Activated CD4-positive, alpha-beta T cell treated with anti-CD3 and anti-CD28 coated beads, Interleukin-2, amount 10 ng/mL, durations not matched to agents 24 days and 14 days (primary cell): ENCODE measurements at regions not wholly inside any gene's neighbourhood (a gene's known extent, or its start where the extent isn't known, plus 50 kb on each side); places are given as distances from the start of the nearest gene placed in this dataset.

Experiments used
- DNase-seq: peaks from one replicate; pipeline ENCODE4 v3.0.0; 2022
- H3K27ac Mint-ChIP-seq: one replicate; pipeline ENCODE4 v1.8.0; 2022; ENCODE audit warnings: mild to moderate bottlenecking, mixed read lengths
- H3K27me3 Mint-ChIP-seq: one replicate; pipeline ENCODE4 v1.8.0; 2022; ENCODE audit warnings: mixed read lengths
- H3K36me3 Mint-ChIP-seq: one replicate; pipeline ENCODE4 v1.8.0; 2022; ENCODE audit warnings: low read depth, mild to moderate bottlenecking, mixed read lengths
- H3K4me1 Mint-ChIP-seq: one replicate; pipeline ENCODE4 v1.8.0; 2021; ENCODE audit warnings: mixed read lengths
- H3K4me3 Mint-ChIP-seq: one replicate; pipeline ENCODE4 v1.8.0; 2022; ENCODE audit warnings: mild to moderate bottlenecking, moderate library complexity, mixed read lengths
- H3K9me3 Mint-ChIP-seq: one replicate; pipeline ENCODE4 v1.8.0; 2021; ENCODE audit warnings: mixed read lengths
- intact Hi-C: fragments of 100-400 bp; cut with micrococcal nuclease; formaldehyde crosslinking; loops from one replicate; pipeline ENCODE4 v1.15.1; 2023

GRCh38 chr6:79801362-79801761 lies 146.0 kb downstream of the ELOVL4 start:
- DNase-seq: no peak
- intact Hi-C loops: no loop called here
- peaks cover 2% of the 10 kb centered on the region for H3K27me3 Mint-ChIP-seq
- no peaks in the 10 kb centered on the region for H3K36me3 Mint-ChIP-seq
- peaks cover 6% of the 10 kb centered on the region for H3K9me3 Mint-ChIP-seq
- H3K4me1 Mint-ChIP-seq: peaks cover 2% of the 10 kb centered on the region
- H3K4me3 Mint-ChIP-seq: no peak overlapping the region
- no peak overlapping the region for H3K27ac Mint-ChIP-seq

GRCh38 chr6:79798841-79799240 lies 148.5 kb downstream of the ELOVL4 start:
- Mint-ChIP-seq H3K27me3 (peaks cover 2% of the 10 kb centered on the region), H3K9me3 (no peaks in the 10 kb centered on the region), H3K4me1 (no peaks in the 10 kb centered on the region), H3K27ac (no peak overlapping the region), H3K36me3 (no peaks in the 10 kb centered on the region), H3K4me3 (no peak overlapping the region)
- intact Hi-C loops: no loop called here
- no peak for DNase-seq

GRCh38 chr6:79797912-79798311 lies 149.4 kb downstream of the ELOVL4 start:
- Mint-ChIP-seq H3K27ac (no peak overlapping the region), H3K4me1 (no peaks in the 10 kb centered on the region), H3K27me3 (peaks cover 2% of the 10 kb centered on the region), H3K36me3 (no peaks in the 10 kb centered on the region), H3K9me3 (no peaks in the 10 kb centered on the region), H3K4me3 (no peak overlapping the region)
- intact Hi-C loops: no loop called here
- DNase-seq: no peak

GRCh38 chr6:79797163-79797764 lies 150.1 kb downstream of the ELOVL4 start:
- peaks cover 2% of the 10 kb centered on the region for H3K27me3 Mint-ChIP-seq
- H3K9me3 Mint-ChIP-seq: no peaks in the 10 kb centered on the region
- intact Hi-C loops: no loop called here
- no peak overlapping the region for H3K27ac Mint-ChIP-seq
- H3K36me3 Mint-ChIP-seq: no peaks in the 10 kb centered on the region
- H3K4me1 Mint-ChIP-seq: no peaks in the 10 kb centered on the region
- H3K4me3 Mint-ChIP-seq: no peak overlapping the region
- DNase-seq: no peak

- H3K36me3 Mint-ChIP-seq: no peaks in the 10 kb centered on the region
- no peak overlapping the region for H3K27ac Mint-ChIP-seq
- H3K4me3 Mint-ChIP-seq: no peak overlapping the region
- H3K9me3 Mint-ChIP-seq: no peaks in the 10 kb centered on the region
- H3K27me3 Mint-ChIP-seq: no peaks in the 10 kb centered on the region
- DNase-seq: no peak
- intact Hi-C loops: no loop called here
- no peaks in the 10 kb centered on the region for H3K4me1 Mint-ChIP-seq
Observed at GRCh38 chr6:79796197-79796596, 151.2 kb downstream of the ELOVL4 start.

- intact Hi-C loops: no loop called here
- no peak for DNase-seq
- no peaks in the 10 kb centered on the region for H3K36me3 Mint-ChIP-seq
- H3K27ac Mint-ChIP-seq: no peak overlapping the region
- H3K4me1 Mint-ChIP-seq: peaks cover 7% of the 10 kb centered on the region
- H3K4me3 Mint-ChIP-seq: no peak overlapping the region
- H3K9me3 Mint-ChIP-seq: no peaks in the 10 kb centered on the region
- H3K27me3 Mint-ChIP-seq: peaks cover 6% of the 10 kb centered on the region
Observed at GRCh38 chr6:79789896-79790295, 157.5 kb downstream of the ELOVL4 start.

- intact Hi-C loops: no loop called here
- H3K27me3 Mint-ChIP-seq: peaks cover 13% of the 10 kb centered on the region
- no peak overlapping the region for H3K4me3 Mint-ChIP-seq
- no peak for DNase-seq
- no peaks in the 10 kb centered on the region for H3K9me3 Mint-ChIP-seq
- no peaks in the 10 kb centered on the region for H3K36me3 Mint-ChIP-seq
- H3K27ac Mint-ChIP-seq: no peak overlapping the region
- H3K4me1 Mint-ChIP-seq: peaks cover 7% of the 10 kb centered on the region
Observed at GRCh38 chr6:79788756-79789155, 157.6 kb downstream of the SH3BGRL2 start.

- Mint-ChIP-seq H3K27ac (no peak overlapping the region), H3K4me1 (peaks cover 7% of the 10 kb centered on the region), H3K36me3 (no peaks in the 10 kb centered on the region), H3K4me3 (no peak overlapping the region), H3K27me3 (peaks cover 15% of the 10 kb centered on the region), H3K9me3 (no peaks in the 10 kb centered on the region)
- no peak for DNase-seq
- intact Hi-C loops: no loop called here
Observed at GRCh38 chr6:79787626-79788025, 156.5 kb downstream of the SH3BGRL2 start.

GRCh38 chr6:79784395-79784753 lies 153.2 kb downstream of the SH3BGRL2 start:
- Mint-ChIP-seq H3K36me3 (no peaks in the 10 kb centered on the region), H3K4me3 (no peak overlapping the region), H3K27ac (no peak overlapping the region), H3K9me3 (no peaks in the 10 kb centered on the region), H3K4me1 (no peaks in the 10 kb centered on the region), H3K27me3 (peaks cover 15% of the 10 kb centered on the region)
- no peak for DNase-seq
- intact Hi-C loops: no loop called here

GRCh38 chr6:79783670-79784394 lies 152.7 kb downstream of the SH3BGRL2 start:
- Mint-ChIP-seq H3K27me3 (peaks cover 15% of the 10 kb centered on the region), H3K4me1 (no peaks in the 10 kb centered on the region), H3K27ac (no peak overlapping the region), H3K36me3 (no peaks in the 10 kb centered on the region), H3K4me3 (no peak overlapping the region), H3K9me3 (no peaks in the 10 kb centered on the region)
- DNase-seq: no peak
- intact Hi-C loops: no loop called here

GRCh38 chr6:79782792-79783580 lies 151.9 kb downstream of the SH3BGRL2 start:
- Mint-ChIP-seq H3K36me3 (no peaks in the 10 kb centered on the region), H3K9me3 (no peaks in the 10 kb centered on the region), H3K27ac (no peak overlapping the region), H3K4me3 (no peak overlapping the region), H3K4me1 (peaks cover 1% of the 10 kb centered on the region), H3K27me3 (peaks cover 15% of the 10 kb centered on the region)
- no peak for DNase-seq
- intact Hi-C loops: no loop called here

- H3K36me3 Mint-ChIP-seq: no peaks in the 10 kb centered on the region
- peaks cover 9% of the 10 kb centered on the region for H3K4me1 Mint-ChIP-seq
- peaks cover 15% of the 10 kb centered on the region for H3K27me3 Mint-ChIP-seq
- no peaks in the 10 kb centered on the region for H3K9me3 Mint-ChIP-seq
- intact Hi-C loops: no loop called here
- no peak overlapping the region for H3K4me3 Mint-ChIP-seq
- H3K27ac Mint-ChIP-seq: no peak overlapping the region
- DNase-seq: no peak
Observed at GRCh38 chr6:79781916-79782315, 150.8 kb downstream of the SH3BGRL2 start.

GRCh38 chr6:79780881-79781280 lies 149.8 kb downstream of the SH3BGRL2 start:
- Mint-ChIP-seq H3K9me3 (no peaks in the 10 kb centered on the region), H3K36me3 (no peaks in the 10 kb centered on the region), H3K27ac (no peak overlapping the region), H3K4me3 (no peak overlapping the region), H3K27me3 (peaks cover 15% of the 10 kb centered on the region), H3K4me1 (peaks cover 9% of the 10 kb centered on the region)
- intact Hi-C loops: no loop called here
- no peak for DNase-seq

GRCh38 chr6:79778816-79779215 lies 147.7 kb downstream of the SH3BGRL2 start:
- H3K36me3 Mint-ChIP-seq: no peaks in the 10 kb centered on the region
- peaks cover 3% of the 10 kb centered on the region for H3K27me3 Mint-ChIP-seq
- intact Hi-C loops: loop anchor here (1.0 to 5.0 kb wide), 4 partner anchors 35 to 313 kb away; partner anchors contain the start of gene TTK
- peaks cover 9% of the 10 kb centered on the region for H3K4me1 Mint-ChIP-seq
- H3K9me3 Mint-ChIP-seq: no peaks in the 10 kb centered on the region
- no peak for DNase-seq
- no peak overlapping the region for H3K4me3 Mint-ChIP-seq
- no peak overlapping the region for H3K27ac Mint-ChIP-seq
